GM21576 (cell line): ENCODE measurements at regions not wholly inside any gene's neighbourhood (a gene's known extent, or its start where the extent isn't known, plus 50 kb on each side); places are given as distances from the start of the nearest gene placed in this dataset.

Experiments used
- ATAC-seq: cut with Tn5 transposase; IDR thresholded peaks from one replicate; pipeline ENCODE4 v1.9.1; 2021; ENCODE audit warnings: mild to moderate bottlenecking, moderate library complexity; ENCODE audit not compliant: unreplicated experiment

- ATAC-seq: no peak
Observed at GRCh38 chr11:122062763-122063162, 53.3 kb downstream of the BLID start.

GRCh38 chr11:122059565-122059964, 56.5 kb downstream of the BLID start:
- ATAC-seq: no peak

DNA sequence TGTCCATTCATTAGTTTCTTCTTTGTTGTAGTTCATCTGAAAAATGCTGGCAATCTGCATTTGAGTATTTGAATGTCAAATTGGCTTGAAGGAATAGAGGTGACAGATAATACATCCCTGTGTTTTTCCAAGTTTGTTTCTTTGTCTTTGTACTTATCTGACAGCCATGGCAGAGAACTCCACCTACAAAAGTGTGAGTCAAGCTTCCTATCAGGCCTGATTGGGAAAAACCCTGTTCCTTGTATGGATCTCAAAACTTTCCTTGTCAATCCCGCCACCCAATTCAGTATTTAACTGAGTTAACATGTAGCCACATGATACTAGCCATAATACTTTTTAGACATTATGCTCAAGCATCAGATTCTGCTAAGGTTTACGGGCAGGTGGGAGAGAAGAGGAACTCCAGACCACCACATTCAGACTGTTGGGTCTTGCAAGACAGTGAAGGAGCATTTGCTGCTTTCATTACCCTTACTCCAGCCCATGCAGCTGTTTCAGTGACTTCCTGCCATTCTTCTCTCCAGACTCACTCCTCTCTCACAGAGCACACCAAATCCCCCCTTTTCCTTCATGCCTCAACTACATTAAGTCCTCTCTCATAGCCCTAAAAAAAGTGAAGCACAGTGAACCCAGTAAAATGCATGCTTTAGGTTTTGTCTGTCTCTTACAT, 65.9 kb downstream of the BLID start:
- ATAC-seq: no peak

DNA sequence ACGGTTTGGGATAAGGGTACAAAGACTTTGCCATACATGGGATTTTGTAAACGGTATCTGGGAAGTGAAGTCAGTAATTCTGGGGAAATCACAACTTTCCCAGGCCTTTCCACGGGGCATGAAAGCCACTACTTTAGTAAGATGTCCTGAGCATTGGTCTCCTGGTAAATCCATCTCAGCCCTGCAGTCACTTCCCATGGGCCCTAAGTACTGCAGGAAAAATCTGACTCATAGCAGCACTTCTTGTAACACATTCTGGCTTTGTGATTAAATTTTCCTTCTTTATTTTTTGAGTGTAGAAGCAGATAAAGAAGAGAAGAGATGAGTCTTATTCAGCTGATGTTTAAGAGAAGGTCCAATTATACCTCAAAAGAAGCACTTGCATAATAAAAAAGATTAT, 67.6 kb downstream of the BLID start:
- ATAC-seq: no peak

GRCh38 chr11:122046846-122047245, 69.2 kb downstream of the BLID start:
- ATAC-seq: no peak

DNA sequence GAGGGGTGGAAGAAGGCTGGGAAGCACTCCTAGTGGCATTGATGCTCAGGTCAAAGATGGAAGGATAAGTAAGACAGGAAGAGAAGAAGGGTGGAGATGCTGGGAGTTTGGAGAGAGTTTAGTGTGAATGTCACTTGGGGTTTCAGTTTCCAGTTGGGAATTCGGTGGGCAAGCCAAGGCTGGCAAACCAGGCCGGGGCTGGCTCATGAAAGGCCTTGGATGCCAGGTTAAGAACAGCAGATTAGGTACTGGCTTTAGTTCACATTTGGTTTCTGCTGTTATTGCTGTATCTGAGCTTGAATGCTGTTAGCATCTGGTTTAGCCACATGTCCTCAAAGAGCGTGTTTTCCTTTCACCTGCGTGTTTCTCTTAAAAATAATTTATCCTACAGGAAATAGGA, 69.6 kb downstream of the BLID start:
- ATAC-seq: no peak

DNA sequence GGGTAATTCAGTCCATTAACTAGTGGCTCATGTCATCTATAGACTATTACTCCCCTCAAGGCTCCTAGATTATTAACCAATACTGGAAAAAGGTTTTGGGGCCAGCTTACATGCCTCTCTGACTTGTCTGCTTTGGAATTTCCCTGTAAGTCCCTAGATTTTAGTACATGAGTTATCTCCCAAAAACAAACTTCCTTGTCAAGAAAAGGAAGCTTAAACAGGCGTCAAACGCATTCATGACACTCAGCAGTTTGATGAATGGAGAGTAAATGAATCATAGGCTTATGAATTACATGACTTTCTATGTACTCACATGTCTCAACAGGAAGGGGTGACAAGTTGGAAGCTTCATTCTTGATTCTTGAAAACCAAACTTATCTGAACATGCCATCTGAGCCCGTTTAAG, 70.8 kb downstream of the BLID start:
- no peak for ATAC-seq

DNA sequence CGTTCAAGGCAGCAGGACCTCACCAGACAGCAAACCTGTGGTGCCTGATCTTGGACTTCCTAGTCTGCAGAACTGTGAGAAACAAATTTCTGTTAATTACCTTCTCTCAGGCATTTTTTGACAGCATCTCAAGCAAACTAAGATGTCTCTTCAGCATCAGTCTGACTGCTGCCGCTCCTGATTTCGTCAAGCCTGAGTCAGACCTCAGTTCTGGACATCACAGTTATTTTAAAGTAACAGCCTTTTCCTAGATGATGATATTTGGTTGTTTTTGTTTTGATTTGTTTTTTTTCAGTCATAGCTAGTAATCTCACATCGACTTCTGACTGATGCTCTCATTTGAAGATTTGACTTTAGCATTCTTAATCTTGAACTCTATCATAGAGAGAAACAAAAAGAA, 71.9 kb downstream of the BLID start:
- no peak for ATAC-seq

DNA sequence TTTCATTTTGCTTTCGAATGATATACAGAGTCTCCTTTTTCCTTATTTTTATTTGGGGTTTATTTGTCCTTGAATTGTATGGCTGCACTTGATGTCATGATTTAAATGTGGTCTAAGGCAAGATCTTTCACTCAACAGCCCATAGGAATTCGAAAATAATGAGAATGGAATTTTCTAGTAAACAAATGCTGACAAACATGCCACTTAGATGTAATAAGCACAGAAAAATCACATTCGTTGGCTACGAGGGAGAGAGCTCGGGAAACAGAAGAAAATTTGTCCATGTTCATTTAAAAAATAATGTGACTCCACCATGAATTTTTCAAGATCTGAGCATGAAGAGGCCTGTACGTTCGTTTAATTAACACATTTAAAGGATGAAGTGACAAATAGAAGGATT, 73.0 kb downstream of the BLID start:
- ATAC-seq: no peak

DNA sequence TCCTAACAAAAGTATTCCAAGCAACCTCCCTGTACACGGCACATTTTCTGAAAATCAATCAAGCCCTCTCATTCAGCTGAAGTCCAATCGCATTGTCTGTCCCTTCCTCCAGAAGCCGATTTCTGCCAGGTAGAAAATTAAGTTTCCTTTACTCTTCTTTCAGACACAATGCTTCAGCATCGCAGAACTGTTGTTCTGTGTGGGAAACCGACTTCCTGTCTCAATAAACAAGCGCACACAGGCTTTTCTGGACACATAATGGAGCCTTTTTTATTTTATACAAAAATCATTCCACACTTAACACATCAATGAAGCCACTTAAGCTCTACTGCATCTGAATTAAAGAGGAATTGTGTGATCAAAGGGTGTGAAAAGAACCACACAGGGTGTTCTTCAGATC, 75.6 kb downstream of the BLID start:
- ATAC-seq: no peak

DNA sequence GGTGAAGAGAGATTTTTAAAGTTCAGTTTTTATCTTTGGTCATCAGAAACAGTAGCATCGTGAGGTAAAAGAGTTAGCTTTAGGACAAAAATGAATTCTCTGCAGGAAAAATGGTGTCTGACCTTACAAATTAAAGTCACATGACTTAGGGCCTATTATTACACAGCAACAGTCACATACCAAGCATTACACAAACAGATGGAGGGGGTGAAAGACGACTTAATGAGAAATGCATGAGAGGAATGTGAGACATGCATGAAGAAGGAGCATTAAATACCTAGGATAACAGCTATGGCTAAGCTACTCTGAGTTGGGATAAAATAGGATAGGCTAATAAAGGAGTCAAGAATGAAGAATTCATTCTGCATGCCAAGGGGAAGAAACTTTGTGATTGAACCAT, 77.5 kb downstream of the BLID start:
- ATAC-seq: no peak

- no peak for ATAC-seq
Observed at GRCh38 chr11:122037911-122038310, 78.1 kb downstream of the BLID start.

- no peak for ATAC-seq
Observed at GRCh38 chr11:122036493-122036892, 79.5 kb downstream of the BLID start.

DNA sequence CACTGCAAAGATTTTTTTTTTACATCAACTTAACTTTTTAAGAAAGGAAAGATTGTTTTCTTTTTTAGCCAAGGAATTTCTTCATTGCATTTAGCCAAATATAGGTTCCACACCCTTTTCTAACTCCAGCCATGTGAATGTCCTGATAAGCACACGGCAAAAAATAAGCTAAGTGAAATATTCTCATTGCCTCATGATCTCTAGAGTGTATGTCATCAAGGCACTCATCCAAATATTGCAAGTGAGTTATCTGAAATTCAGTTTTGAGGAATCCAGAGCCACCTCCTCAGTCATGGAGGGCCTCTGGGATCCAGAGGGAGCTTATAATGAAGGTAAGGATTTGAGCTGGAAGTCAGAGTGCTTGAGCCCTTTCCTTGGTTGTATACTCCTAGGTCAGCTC, 80.0 kb downstream of the BLID start:
- ATAC-seq: no peak

DNA sequence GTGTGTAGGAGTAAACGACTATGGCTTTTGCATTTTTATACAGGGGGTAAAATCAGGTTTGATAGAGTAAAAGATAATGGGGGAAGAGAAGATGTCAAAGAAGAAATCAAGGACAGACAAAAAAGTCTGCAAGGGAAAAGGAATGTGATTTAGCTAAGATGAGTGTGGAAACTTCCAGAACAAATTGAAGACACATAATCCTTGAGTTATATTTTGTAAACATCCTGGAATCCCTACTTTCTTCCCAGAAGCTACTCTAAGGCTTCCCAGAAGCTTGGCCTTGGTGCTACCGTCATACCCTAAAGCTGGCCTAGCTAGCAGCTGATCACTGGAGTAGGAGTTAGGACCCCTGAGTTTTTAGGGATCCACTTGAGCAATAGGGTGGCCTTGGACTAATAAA, 82.4 kb downstream of the BLID start:
- ATAC-seq: no peak

- no peak for ATAC-seq
Observed at GRCh38 chr11:122033193-122033592, 82.8 kb downstream of the BLID start.

- ATAC-seq: no peak
Observed at GRCh38 chr11:122032317-122032716, 83.7 kb downstream of the BLID start.

- no peak for ATAC-seq
Observed at GRCh38 chr11:122031813-122032212, 84.2 kb downstream of the BLID start.

DNA sequence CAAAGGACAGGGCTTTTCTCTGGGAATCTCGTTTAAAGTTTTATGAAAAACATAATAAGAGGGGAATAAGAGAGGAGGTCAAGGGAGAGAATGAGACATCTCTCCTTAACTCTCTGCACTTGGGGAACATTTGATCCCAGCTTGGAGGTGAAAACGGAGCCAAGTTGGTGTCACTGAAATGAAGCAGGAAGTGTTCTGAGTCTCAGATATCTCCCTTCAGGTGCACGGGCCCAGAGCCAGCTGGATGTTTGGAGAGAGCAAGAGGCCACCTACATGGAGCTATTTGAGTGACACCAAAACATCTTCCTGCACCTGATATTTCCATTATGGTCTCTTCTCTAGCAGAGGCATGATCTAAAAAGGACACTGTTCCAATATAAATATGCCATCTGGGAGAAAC, 85.7 kb downstream of the BLID start:
- ATAC-seq: no peak

GRCh38 chr11:122028545-122028944, 87.5 kb downstream of the BLID start:
- ATAC-seq: no peak

- ATAC-seq: no peak
Observed at GRCh38 chr11:122028036-122028435, 88.0 kb downstream of the BLID start.

DNA sequence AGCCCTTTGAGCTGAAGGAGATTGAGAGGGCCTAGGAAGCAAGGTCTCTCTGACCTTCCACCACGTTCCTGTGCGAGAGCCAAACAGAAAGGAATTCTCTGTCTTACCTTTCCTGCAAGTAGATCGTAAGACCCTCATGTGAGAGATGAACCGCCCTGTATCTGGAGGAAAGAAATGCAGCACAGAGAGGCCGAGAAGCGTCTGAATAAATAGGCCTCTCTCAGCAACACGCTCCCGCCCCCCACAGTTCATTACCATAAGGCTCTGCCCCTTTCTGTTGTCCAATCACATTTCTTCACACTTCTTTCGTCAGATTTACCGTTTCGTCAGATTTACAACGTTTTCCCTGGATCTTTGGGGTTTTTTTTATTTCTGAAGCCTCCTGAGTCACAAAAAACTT, 90.3 kb downstream of the BLID start:
- ATAC-seq: no peak

GRCh38 chr11:122024278-122024677, 91.7 kb downstream of the BLID start:
- no peak for ATAC-seq
